ENCODE measurements at regions not wholly inside any gene's neighbourhood (a gene's known extent, or its start where the extent isn't known, plus 50 kb on each side); places are given as distances from the start of the nearest gene placed in this dataset.

GRCh38 chr3:118055381-118055780 lies 979.3 kb downstream of the IGSF11 start:
- Histone ChIP-seq H3K36me3 (ENCODE audit: control insufficient read depth in 4 of 4, insufficient read depth in 4 of 4, low read length in 4 of 4) (no peaks in the 10 kb centered on the region), H3K27ac (ENCODE audit: low read depth in 1 of 2, low read length in 1 of 2) (no peak overlapping the region), H3K27me3 (ENCODE audit: control insufficient read depth in 3 of 3, insufficient read depth in 3 of 3, low read length in 2 of 3) (no peaks in the 10 kb centered on the region), H3K4me1 (ENCODE audit: control insufficient read depth in 5 of 5, insufficient read depth in 5 of 5, low read length in 5 of 5) (peaks cover 0 to 3% (median 0%) of the 10 kb centered on the region in 5 donors), H3K9me3 (ENCODE audit: control insufficient read depth in 4 of 4, insufficient read depth in 3 of 4, low read length in 3 of 4) (no peaks in the 10 kb centered on the region), H3K9ac (ENCODE audit: insufficient read depth in 1 of 2, low read length in 2 of 2) (no peak overlapping the region), H3K4me3 (no peak overlapping the region)
- 0% methylated on average over 1 of the region's 1 CpG for WGBS, 2 donors
- no peak for TF ChIP-seq CTCF (IDR thresholded peaks at IDR 0.05; ENCODE audit: control extremely low read depth, extremely low read depth)
- ATAC-seq (ENCODE audit: insufficient read depth, low FRiP score) (no peak), DNase-seq (peak in 2 of 3 donors; percentile 8 to 33)

GRCh38 chr3:118057086-118057485 lies 977.6 kb downstream of the IGSF11 start:
- DNase-seq (peak in 2 of 3 donors; percentile 38 to 69), ATAC-seq (ENCODE audit: insufficient read depth, low FRiP score) (no peak)
- TF ChIP-seq CTCF (IDR thresholded peaks at IDR 0.05; ENCODE audit: control extremely low read depth, extremely low read depth), result no peak
- WGBS, 2 donors, result 41 to 76% methylated on average over 1 of the region's 1 CpG
- Histone ChIP-seq H3K4me3 (no peak overlapping the region), H3K9ac (ENCODE audit: insufficient read depth in 1 of 2, low read length in 2 of 2) (no peak overlapping the region), H3K27me3 (ENCODE audit: control insufficient read depth in 3 of 3, insufficient read depth in 3 of 3, low read length in 2 of 3) (no peaks in the 10 kb centered on the region), H3K9me3 (ENCODE audit: control insufficient read depth in 4 of 4, insufficient read depth in 3 of 4, low read length in 3 of 4) (no peaks in the 10 kb centered on the region), H3K4me1 (ENCODE audit: control insufficient read depth in 5 of 5, insufficient read depth in 5 of 5, low read length in 5 of 5) (peaks cover 0 to 3% (median 0%) of the 10 kb centered on the region in 5 donors), H3K27ac (ENCODE audit: low read depth in 1 of 2, low read length in 1 of 2) (no peak overlapping the region), H3K36me3 (ENCODE audit: control insufficient read depth in 4 of 4, insufficient read depth in 4 of 4, low read length in 4 of 4) (no peaks in the 10 kb centered on the region)

- DNase-seq, result no peak
Measured at GRCh38 chr3:118059096-118059495, 975.5 kb downstream of the IGSF11 start.

More at GRCh38 chr3:118059096-118059495, 975.5 kb downstream of the IGSF11 start:
- Histone ChIP-seq H3K9ac (ENCODE audit: insufficient read depth in 1 of 2, low read length in 2 of 2) (no peak overlapping the region), H3K27ac (ENCODE audit: low read depth in 1 of 2, low read length in 1 of 2) (no peak overlapping the region), H3K4me3 (no peak overlapping the region), H3K27me3 (ENCODE audit: control insufficient read depth in 3 of 3, insufficient read depth in 3 of 3, low read length in 2 of 3) (no peaks in the 10 kb centered on the region), H3K4me1 (ENCODE audit: control insufficient read depth in 5 of 5, insufficient read depth in 5 of 5, low read length in 5 of 5) (peaks cover 0 to 3% (median 0%) of the 10 kb centered on the region in 5 donors), H3K36me3 (ENCODE audit: control insufficient read depth in 4 of 4, insufficient read depth in 4 of 4, low read length in 4 of 4) (no peaks in the 10 kb centered on the region), H3K9me3 (ENCODE audit: control insufficient read depth in 4 of 4, insufficient read depth in 3 of 4, low read length in 3 of 4) (no peaks in the 10 kb centered on the region)
- TF ChIP-seq CTCF (IDR thresholded peaks at IDR 0.05; ENCODE audit: control extremely low read depth, extremely low read depth), result no peak
- no peak for ATAC-seq (ENCODE audit: insufficient read depth, low FRiP score)
